IPS DF 6.9 (cell line): ENCODE measurements at regions not wholly inside any gene's neighbourhood (a gene's known extent, or its start where the extent isn't known, plus 50 kb on each side); places are given as distances from the start of the nearest gene placed in this dataset.

Source experiments
- DNase-seq: peaks from one replicate; pipeline ENCODE4 v3.0.0-alpha.2; 2013; ENCODE audit warnings: low read depth, low spot score
- H3K27ac ChIP-seq: one replicate; pipeline ENCODE4 v1.5.1; 2013; ENCODE audit warnings: low read length, control low read depth
- H3K27me3 ChIP-seq: 2 replicates; pipeline ENCODE4 v1.6.1; 2013; ENCODE audit warnings: mild to moderate bottlenecking, low read length; ENCODE audit not compliant: control insufficient read depth, insufficient read depth
- H3K36me3 ChIP-seq: 2 replicates; pipeline ENCODE4 v1.6.1; 2013; ENCODE audit warnings: low read length; ENCODE audit not compliant: control insufficient read depth, insufficient read depth
- H3K4me1 ChIP-seq: 2 replicates; pipeline ENCODE4 v1.6.1; 2013; ENCODE audit warnings: low read length; ENCODE audit not compliant: control insufficient read depth, insufficient read depth
- H3K4me3 ChIP-seq: 2 replicates; pipeline ENCODE4 v1.5.1; 2013; ENCODE audit warnings: mild to moderate bottlenecking, low read length
- H3K9me3 ChIP-seq: 2 replicates; pipeline ENCODE4 v1.6.1; 2013; ENCODE audit warnings: low read length, inconsistent platforms; ENCODE audit not compliant: control insufficient read depth, insufficient read depth
- WGBS: extraction: QIAGEN DNeasy Blood & Tissue Kit; methylation state at CpG from one replicate; pipeline ENCODE4 v1.1.7; 2013; ENCODE audit warnings: mixed read lengths, missing lambda C conversion rate; ENCODE audit not compliant: insufficient read length, insufficient coverage; 5-methylcytosine and 5-hydroxymethylcytosine counted together

DNA sequence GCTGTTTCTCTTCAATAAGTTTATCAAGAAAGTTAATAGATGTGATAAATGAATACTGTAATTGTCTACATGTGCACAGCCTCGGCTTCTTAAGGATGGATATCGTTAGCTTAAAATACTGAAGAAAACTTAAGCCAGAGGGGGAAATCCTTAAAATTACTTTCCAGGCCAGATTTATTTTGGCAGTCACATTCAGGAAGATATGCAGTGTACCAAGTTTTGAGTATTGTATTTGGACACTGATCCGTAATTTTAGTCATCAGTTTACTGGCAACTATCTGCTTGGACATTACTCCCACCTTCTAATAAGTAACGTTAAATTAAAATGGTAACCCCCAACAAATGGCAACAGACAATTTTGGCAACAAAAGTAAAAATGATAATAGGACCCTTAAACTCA is 770.0 kb upstream of the ZEB2 start:
- H3K27me3 ChIP-seq = no peaks in the 10 kb centered on the region; the same call in 1 of the 2 replicates
- no peaks in the 10 kb centered on the region for H3K36me3 ChIP-seq
- H3K27ac ChIP-seq = no peak overlapping the region
- DNase-seq = no peak
- no CpG with 5 or more reads among the region's 4 CpGs for WGBS
- no peak overlapping the region for H3K4me3 ChIP-seq
- H3K4me1 ChIP-seq = peaks cover 2% of the 10 kb centered on the region; the same call in 1 of the 2 replicates
- H3K9me3 ChIP-seq = no peaks in the 10 kb centered on the region

- Histone ChIP-seq H3K27ac (no peak overlapping the region), H3K27me3 (no peaks in the 10 kb centered on the region; the same call in 1 of the 2 replicates), H3K9me3 (no peaks in the 10 kb centered on the region), H3K36me3 (no peaks in the 10 kb centered on the region), H3K4me3 (no peak overlapping the region), H3K4me1 (peaks cover 2% of the 10 kb centered on the region; the same call in 1 of the 2 replicates)
- no CpG with 5 or more reads among the region's 3 CpGs for WGBS
- DNase-seq = no peak
These were observed 769.0 kb upstream of the ZEB2 start for GRCh38 chr2:145288650-145289496.

DNA sequence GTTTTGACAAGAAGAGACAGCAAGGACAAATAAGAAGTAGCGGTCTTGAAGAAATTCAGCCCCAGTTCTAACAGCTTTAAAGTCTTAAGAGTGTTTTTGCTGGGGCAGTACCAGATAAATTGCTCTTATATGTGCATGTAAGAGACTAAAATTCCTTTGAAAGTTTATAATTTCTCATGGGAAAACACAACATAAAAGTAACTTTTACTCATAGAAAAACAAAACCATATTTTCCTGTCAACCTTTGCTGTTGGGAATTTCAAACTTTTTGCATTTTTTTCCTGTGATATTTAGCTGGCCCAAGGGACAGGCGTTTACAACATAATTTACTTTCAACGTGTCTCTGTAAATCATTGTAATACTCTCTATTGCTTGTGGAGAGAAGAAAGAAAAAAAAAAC is 767.8 kb upstream of the ZEB2 start:
- DNase-seq = no peak
- no peaks in the 10 kb centered on the region; the same call in 1 of the 2 replicates for H3K27me3 ChIP-seq
- no peaks in the 10 kb centered on the region for H3K36me3 ChIP-seq
- peaks cover 2% of the 10 kb centered on the region; the same call in 1 of the 2 replicates for H3K4me1 ChIP-seq
- WGBS = no CpG with 5 or more reads among the region's 3 CpGs
- no peak overlapping the region for H3K27ac ChIP-seq
- H3K9me3 ChIP-seq = no peaks in the 10 kb centered on the region
- no peak overlapping the region for H3K4me3 ChIP-seq

- H3K36me3 ChIP-seq = no peaks in the 10 kb centered on the region
- peaks cover 2% of the 10 kb centered on the region; the same call in 1 of the 2 replicates for H3K4me1 ChIP-seq
- no CpG with 5 or more reads among the region's 7 CpGs for WGBS
- no peak overlapping the region for H3K27ac ChIP-seq
- no peaks in the 10 kb centered on the region; the same call in 1 of the 2 replicates for H3K27me3 ChIP-seq
- H3K4me3 ChIP-seq = no peak overlapping the region
- no peak for DNase-seq
- no peaks in the 10 kb centered on the region for H3K9me3 ChIP-seq
These were observed 766.9 kb upstream of the ZEB2 start for GRCh38 chr2:145286716-145287275.

DNA sequence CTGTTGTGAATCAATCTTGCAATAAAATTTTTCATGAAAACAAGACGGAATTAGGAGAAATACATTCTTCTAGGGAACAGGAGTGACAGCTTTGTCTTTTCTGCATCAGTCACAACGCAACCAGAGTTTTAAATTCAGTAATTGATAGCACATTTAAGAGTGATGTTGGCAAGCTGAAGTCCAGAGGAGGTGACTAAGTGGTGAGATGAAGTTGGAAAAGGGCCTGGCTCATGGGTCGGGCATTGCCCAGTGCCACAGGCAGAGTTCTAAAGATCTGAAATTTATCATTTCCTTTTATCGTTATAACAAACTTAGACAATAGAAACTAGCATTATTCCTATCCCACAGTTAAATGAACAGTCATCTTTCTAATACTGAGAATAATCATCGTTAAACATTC is 764.6 kb upstream of the ZEB2 start:
- WGBS = no CpG with 5 or more reads among the region's 5 CpGs
- no peaks in the 10 kb centered on the region for H3K36me3 ChIP-seq

DNA sequence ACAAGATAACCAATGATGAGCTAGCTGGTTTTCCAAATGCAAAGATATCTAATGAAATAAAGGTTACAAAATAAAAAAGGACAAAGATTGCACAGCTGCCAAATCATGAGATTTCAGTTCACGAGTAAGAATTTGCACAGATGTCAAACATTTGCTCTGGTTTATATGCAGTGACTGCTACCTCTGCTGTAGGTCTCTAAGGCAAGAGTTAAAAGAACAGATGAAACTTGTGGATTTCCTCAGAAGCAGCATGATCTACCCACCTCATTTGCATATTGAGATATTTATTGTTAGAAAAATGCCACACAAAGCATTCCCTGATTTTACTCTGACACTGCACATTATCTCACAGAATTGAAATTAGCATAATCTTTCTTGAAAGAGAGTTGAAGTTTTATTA is 763.2 kb upstream of the ZEB2 start:
- WGBS = no CpG with 5 or more reads among the region's 1 CpG
- Histone ChIP-seq H3K4me3 (no peak overlapping the region), H3K9me3 (no peaks in the 10 kb centered on the region), H3K4me1 (peaks cover 2% of the 10 kb centered on the region; the same call in 1 of the 2 replicates), H3K27ac (no peak overlapping the region), H3K27me3 (no peaks in the 10 kb centered on the region; the same call in 1 of the 2 replicates), H3K36me3 (no peaks in the 10 kb centered on the region)
- DNase-seq = no peak

More for the DNA sequence above, 764.6 kb upstream of the ZEB2 start:
- no peaks in the 10 kb centered on the region for H3K9me3 ChIP-seq
- no peak overlapping the region for H3K27ac ChIP-seq
- peaks cover 2% of the 10 kb centered on the region; the same call in 1 of the 2 replicates for H3K4me1 ChIP-seq
- no peak overlapping the region for H3K4me3 ChIP-seq
- DNase-seq = no peak
- no peaks in the 10 kb centered on the region; the same call in 1 of the 2 replicates for H3K27me3 ChIP-seq

GRCh38 chr2:145277922-145278321 is 758.0 kb upstream of the ZEB2 start:
- Histone ChIP-seq H3K4me1 (no peaks in the 10 kb centered on the region), H3K27ac (no peak overlapping the region), H3K36me3 (no peaks in the 10 kb centered on the region), H3K9me3 (no peaks in the 10 kb centered on the region), H3K4me3 (no peak overlapping the region), H3K27me3 (no peaks in the 10 kb centered on the region)
- no peak for DNase-seq

DNA sequence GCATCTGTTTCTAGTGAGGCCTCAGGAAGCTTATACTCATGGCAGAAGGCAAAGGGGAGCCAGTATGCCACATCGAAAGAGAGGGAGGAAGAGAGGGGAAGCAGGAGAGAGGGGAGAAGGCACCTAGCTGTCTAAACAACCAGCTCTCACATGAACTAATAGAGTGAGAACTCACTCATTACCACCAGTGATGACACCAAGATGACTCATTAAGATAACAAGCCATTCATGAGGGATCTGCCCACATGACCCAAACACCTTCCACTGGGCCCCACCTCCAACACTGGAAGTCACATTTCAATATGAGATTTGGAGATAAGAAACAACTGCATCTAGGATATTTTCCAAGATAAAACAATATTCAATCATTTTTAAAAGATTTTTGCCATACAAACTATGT is 753.9 kb upstream of the ZEB2 start:
- H3K36me3 ChIP-seq = no peaks in the 10 kb centered on the region
- H3K27me3 ChIP-seq = no peaks in the 10 kb centered on the region
- no peaks in the 10 kb centered on the region for H3K9me3 ChIP-seq
- DNase-seq = no peak
- no peak overlapping the region for H3K27ac ChIP-seq
- WGBS = no CpG with 5 or more reads among the region's 1 CpG
- no peak overlapping the region for H3K4me3 ChIP-seq
- H3K4me1 ChIP-seq = no peaks in the 10 kb centered on the region

- Histone ChIP-seq H3K27me3 (no peaks in the 10 kb centered on the region), H3K9me3 (no peaks in the 10 kb centered on the region), H3K27ac (no peak overlapping the region), H3K4me1 (no peaks in the 10 kb centered on the region), H3K36me3 (no peaks in the 10 kb centered on the region), H3K4me3 (no peak overlapping the region)
- no CpG with 5 or more reads among the region's 3 CpGs for WGBS
- no peak for DNase-seq
These were observed 749.0 kb upstream of the ZEB2 start for GRCh38 chr2:145268931-145269330.

- no peaks in the 10 kb centered on the region for H3K4me1 ChIP-seq
- no peak overlapping the region for H3K4me3 ChIP-seq
- H3K36me3 ChIP-seq = no peaks in the 10 kb centered on the region
- H3K27ac ChIP-seq = no peak overlapping the region
- no peak for DNase-seq
- H3K9me3 ChIP-seq = no peaks in the 10 kb centered on the region
- H3K27me3 ChIP-seq = no peaks in the 10 kb centered on the region
These were observed 747.5 kb upstream of the ZEB2 start for GRCh38 chr2:145267451-145267850.
